SHP77 treated with DMSO at 0.1 percent for 48 hours (cell line): ENCODE measurements at regions not wholly inside any gene's neighbourhood (a gene's known extent, or its start where the extent isn't known, plus 50 kb on each side); places are given as distances from the start of the nearest gene placed in this dataset.

Source experiments
- DNase-seq: peaks from one replicate; lab custom pipeline; 2025; lab: John Stamatoyannopoulos, UW

DNA sequence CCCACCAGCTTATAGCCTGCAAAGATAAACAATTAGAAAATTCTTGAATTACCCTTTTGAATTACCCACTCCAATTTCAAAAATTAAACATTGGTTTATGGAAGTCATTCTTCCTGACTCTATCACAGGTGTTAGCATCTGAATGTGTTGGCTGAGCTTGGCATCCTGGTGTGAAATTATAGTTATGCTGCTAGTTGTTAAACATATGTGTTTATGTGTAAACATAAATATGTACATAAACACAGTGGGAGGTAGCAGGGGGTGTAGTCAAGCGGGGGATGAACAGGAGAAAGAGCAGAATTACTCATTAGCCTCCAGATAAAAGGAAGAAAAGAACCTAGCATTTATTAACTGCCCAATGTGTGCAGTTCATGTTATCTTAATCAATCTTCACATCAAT, 530.2 kb downstream of the MCTP2 start:
- no peak for DNase-seq

GRCh38 chr15:94769089-94769488, 537.7 kb downstream of the MCTP2 start:
- no peak for DNase-seq

DNA sequence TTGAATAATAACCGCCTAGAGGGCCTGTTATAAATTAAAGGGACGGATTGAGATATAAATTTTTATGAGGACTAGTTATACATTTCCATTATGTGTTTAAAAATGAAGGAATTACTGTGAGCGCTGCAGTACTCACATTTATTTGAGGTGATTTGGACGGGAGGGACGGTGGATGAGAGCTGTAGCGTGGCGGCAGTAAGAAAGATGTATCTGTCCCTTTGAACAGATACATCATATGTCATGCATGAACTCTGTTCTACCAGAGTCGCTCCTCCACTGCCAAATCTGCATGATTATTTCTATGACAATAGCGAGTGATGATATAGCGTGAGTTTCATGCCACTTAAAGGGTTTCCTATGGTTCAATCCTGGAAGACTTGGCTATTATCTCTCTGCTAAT, 538.8 kb downstream of the MCTP2 start:
- DNase-seq, result no peak

GRCh38 chr15:94777037-94777436, 545.7 kb downstream of the MCTP2 start:
- DNase-seq, result no peak

DNA sequence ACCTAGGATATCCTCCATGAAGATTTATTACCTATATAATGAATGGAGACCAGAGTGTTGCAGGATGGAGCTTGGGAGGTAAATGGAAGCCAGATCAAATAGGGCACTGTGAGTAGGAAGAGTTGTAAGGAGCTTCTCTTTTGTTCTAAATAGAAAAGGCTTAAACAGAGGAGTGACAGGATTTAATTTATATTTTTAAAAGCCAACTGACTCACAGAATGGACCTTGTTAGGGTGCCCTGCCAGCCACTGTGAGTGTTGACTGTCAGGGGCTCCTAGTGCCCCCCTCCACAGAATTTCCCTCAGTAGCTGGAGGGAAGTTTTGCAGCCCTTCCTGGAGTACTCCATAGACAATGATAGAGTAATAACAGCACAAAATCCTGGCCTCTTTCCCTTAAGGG, 547.5 kb downstream of the MCTP2 start:
- no peak for DNase-seq

DNA sequence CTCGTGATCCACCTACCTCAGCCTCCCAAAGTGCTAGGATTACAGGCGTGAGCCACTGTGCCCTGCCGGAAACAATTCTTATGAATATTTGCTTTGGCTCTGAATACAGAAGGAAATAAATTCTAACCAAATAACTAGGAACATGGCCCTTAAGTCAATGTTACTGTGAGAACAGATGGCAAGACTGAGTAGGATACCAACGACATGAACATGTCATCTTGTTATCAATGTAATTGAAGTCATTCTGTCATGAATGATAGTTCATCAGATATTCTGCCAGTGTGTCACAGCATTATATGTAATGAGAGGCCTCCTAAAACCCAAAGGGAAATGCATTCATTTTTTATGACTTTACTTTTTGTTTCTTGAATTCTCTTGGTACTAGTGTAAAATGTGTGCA, 548.8 kb downstream of the MCTP2 start:
- DNase-seq, result no peak

DNA sequence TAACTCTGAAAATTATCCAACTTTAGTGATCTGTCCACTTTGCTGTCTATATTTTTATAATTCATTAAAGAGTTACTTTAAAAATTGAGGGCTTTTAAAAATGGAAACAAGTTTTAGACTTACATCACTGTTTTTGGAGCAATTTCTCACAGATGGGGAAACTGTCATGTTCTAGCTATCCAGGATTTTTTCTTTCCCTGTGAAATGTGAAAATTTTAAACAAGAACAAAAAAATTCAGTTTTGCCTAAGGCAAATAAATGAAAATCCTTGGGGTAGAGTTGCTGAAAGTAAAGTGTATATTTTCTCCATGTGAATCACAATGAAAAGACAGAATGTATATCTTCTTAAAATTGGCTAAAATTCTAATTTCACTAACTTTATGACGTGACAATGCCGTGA, 553.7 kb downstream of the MCTP2 start:
- no peak for DNase-seq

DNA sequence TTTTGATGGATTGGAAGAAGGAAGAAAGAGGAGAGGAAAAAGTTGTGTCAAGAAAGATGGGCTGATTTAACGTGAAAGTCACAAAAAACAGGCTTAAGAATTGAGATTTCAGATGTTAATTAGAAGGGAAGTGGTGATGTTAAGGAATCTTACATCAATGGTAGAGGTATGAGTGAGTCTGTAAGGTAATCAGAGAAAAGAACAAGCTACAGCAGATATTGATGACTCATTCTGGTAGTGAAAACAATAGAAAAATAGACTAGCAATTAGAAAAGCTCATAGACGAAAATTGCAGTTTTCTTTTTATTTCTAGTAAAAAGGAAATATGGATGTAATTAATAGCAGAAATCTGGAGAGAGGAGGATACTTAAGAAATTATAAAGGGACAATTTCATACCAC, 559.6 kb downstream of the MCTP2 start:
- no peak for DNase-seq

DNA sequence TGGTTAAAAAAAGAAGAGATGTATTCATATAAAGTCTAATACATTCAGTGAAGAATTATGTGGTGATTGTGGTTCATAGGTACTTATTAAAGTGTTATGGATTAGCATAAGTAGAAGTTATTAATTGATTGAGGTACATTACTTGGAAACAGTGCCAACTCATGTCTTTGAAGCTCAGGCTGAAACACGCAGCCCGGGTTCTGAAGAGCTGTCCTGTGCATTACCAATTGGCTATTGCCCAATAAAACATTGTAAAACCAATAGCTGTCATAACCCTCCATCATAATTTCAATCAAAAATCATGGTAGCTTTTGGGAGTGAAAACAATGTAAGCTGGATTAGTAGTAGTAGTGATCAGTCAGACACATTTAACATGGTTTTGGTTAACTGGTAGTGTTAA, 560.1 kb downstream of the MCTP2 start:
- DNase-seq, result no peak

- DNase-seq, result no peak
These were observed 560.8 kb downstream of the MCTP2 start for GRCh38 chr15:94792196-94792595.

DNA sequence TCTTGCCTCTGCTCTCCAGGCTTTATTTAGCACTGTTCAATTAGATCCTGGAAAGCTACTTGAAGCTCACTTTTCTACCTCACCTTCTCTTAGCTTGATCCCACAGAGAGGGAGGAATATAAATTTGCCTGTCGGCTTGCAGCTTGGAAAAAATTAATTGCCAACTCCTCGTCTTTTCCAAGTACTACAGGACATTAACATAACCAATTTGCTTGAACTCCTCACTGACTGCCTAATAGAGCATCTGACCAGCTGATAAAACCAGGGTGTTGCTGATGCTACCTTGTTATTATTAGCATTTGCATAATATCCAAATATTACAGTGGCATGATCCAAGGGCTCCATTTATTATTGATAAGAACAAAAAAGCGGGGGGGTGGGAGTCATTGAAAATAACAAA, 561.8 kb downstream of the MCTP2 start:
- DNase-seq, result no peak

DNA sequence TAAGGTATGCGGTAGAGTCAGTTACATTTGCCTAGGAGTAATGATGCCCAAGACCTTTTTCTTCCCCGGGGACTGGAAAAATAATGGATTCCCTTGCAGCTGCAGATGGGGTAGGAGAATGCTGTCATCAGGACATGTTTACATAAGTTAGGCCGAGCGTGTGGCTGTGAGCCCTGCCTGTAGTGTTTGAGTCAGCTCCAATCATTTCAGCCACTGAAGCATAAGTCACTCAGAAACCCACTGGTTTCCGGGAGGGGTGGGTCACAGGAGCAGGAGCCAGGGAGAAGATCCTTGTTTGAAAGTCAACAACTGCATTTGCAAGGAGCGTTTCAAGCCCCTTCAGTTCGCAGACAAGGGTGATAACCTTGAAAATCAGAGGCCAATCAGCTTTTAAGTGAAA, 562.3 kb downstream of the MCTP2 start:
- DNase-seq, result peak; percentile 34

- no peak for DNase-seq
These were observed 573.3 kb downstream of the MCTP2 start for GRCh38 chr15:94804613-94805012.

GRCh38 chr15:94815110-94815731, 583.9 kb downstream of the MCTP2 start:
- no peak for DNase-seq

DNA sequence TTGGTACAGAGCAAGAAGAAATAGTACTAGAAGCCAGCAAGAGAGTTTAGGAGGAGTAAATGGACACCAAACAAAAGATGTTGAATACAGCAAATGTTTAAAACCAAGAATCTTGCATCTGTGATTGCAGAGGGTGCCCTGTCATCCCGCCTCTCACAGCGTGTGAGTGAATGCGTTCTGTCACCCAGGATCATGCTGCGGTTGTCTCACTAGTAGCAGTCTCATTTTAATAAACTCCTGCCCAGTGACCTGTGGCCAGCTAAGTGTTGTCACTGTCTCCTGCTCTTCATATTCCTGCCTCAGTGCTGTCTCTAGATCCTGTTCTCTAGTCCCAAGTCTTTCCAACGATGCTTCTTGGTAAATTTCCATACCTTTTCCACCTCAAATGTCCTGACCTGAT, 584.6 kb downstream of the MCTP2 start:
- DNase-seq, result no peak

GRCh38 chr15:94829887-94830884, 598.8 kb downstream of the MCTP2 start:
- no peak for DNase-seq

DNA sequence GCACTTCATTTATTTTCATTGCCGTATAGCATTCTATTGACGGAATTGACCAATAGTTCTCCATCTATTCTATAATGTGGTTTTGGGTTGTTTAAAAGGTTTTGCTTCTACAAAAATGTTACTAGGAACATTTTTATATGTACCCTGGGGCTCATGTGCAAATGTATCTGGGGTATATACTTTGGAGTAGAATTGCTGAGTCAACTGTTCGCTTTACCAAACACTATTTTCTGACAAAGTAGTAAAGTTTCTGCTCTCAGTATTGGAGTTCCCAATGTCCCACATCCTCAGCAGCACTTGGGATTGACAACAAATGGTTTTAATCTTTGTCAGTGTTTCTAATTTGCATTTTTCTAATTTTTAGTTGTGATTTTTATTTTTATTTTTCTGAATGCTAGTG, 602.6 kb downstream of the MCTP2 start:
- DNase-seq, result no peak

- DNase-seq, result no peak
These were observed 603.1 kb downstream of the MCTP2 start for GRCh38 chr15:94834494-94834893.

DNA sequence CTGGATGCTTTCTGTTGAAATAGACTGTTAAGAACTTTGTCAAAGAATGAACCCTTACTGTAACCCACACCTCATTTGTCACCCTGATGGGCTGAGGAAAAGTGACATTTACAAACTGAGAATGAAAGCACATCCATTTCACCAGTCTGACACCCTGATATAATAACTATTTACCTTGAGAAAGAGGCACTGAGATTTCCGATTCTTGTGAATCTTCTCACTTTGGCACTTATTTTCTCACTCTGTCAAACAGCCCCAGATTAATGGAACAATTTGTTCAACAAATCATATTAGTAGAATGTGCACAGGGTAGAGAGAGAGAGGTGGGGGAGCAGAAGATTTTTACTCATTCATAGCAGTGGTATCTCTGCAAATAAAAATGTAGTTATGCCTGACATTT, 606.9 kb downstream of the MCTP2 start:
- no peak for DNase-seq

DNA sequence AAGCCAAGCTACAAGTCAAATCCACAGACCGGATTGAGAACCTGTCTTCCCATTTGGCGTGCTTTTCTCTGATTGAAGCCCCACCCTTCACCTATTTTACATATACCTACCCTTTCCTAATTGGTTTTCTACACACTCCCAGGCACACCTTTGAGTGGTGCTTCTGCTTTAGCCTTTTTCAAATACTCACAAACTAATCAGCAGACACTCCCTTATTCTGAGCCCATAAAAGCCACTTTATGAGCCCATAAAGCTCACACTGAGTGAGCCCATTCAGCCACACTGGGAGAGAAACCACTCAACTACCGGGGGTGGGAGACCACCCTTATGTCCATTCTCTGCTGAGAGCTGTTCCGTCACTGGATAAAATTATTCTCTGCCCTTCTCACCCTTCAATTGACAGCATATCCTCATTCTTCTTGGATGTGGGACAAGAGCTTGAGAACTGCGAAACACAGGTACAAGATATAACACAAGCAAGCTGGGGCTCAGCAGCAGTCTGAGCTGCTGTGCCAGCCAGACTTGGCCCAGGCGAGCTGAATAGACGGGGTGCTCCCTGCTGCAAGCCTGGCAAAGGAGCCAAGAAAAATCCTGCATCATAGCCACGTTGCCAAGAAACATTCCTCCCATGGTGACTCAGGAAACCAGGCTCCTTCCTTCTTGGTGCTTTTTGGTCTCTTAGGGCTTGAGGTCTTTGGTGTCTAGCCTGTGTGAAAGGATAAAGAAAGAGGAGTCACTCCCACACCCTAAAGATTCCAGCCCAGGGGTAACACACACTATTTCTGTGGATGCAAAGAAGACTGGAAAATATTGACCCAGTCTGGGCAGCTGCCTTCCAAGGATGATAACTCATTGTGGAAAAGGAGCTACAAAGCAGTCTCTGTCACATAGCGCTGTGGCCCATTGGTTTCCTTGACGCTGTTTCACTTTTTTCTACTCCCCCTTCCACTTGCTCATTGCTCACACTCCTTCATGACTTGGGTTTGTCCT, 609.7 kb downstream of the MCTP2 start:
- no peak for DNase-seq

DNA sequence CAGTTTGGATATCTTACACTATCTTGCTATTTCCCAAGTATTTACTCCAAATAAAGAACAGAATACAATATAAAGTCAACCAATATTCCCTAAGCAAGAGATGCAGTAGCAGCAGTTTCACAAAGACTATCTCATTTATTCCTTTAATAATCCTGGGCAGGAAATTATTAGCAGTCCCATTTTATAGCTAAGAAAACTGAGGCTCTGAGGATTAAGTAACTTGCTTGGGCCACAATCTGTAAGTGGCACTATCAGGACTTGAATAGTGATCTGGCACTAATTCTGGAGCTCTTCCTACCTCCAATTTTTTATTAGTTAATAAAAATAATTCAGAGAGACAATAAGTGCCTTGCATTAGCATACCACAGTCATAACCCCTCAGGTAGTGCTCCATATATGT, 611.7 kb downstream of the MCTP2 start:
- DNase-seq, result no peak

GRCh38 chr15:94844198-94844537, 612.8 kb downstream of the MCTP2 start:
- DNase-seq, result no peak
